ENCODE measurements at regions not wholly inside any gene's neighbourhood (a gene's known extent, or its start where the extent isn't known, plus 50 kb on each side); places are given as distances from the start of the nearest gene placed in this dataset.

DNA sequence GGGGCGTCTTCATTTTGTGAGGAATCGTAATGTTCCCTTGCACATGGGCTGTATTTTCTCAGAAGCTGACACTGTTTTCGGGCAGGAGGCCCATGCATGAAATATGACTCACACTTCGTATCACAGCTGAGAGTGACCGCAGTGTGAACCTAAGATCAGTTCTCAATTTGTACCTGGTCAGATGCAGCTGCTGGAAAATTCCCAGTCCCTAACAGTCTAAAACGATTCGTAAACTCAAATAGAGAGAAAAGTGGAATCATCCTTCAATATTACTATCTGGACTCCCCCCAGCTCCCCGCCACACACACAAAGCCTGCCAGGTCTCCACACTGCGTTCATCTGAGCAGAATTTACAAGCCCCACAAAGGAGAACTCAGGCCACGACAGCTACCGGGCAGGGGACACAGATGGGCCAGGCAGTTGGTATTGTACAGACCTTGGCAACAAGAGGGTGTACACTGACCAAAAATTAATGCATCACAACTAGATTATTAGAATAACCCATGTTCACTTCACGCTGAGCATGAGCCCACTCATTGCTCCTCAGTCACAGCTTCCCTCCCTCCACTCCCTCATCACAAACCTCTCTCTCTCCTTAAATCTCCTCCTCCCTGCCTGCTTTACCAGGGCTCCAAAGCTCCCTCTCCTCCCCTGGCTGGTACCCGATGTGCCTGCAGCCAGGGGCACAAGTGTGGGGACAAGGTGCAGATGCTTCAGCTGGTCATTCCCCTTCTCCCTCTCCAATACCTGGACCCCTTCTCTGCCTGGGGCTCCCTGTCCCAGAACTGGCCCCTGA lies 488.4 kb downstream of the PREX1 start:
- no peak overlapping the region for H3K27ac Mint-ChIP-seq
- WGBS, 2 experiments (ENCODE audit: insufficient coverage in 1 of 2, insufficient read length in 1 of 2) = 91 to 94% methylated on average over 13 of the region's 13 CpGs

DNA sequence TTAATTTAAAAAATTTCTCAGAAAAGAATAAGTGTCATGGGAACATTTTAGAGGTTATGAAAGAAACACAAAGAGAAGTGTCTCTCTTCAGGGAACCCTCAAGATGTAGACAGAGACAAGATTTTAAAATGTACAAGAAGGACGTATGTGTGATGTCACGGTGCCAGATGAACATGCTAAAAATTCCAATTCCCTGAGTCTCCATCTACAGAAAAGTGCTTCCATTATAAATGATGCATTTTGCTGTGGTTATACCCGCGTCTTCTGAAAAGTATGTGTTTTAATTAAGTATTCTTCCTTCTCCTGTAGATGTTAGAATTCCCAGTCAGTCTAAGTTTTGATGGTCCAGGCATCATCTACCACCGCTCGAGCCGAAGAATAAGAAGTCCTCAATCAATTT lies 489.1 kb downstream of the PREX1 start:
- no peak overlapping the region for H3K27ac ChIP-seq (ENCODE audit: low read depth, low read length)

More for the DNA sequence above, 488.4 kb downstream of the PREX1 start:
- Histone ChIP-seq H3K27ac (ENCODE audit: low read depth, low read length) (no peak overlapping the region), H3K4me3 (ENCODE audit: low read length) (no peak overlapping the region), H3K9ac (ENCODE audit: extremely low read depth, low read length, poor library complexity, severe bottlenecking) (no peak overlapping the region), H3K36me3 (ENCODE audit: control insufficient read depth, insufficient read depth, low read length) (no peaks in the 10 kb centered on the region), H3K4me1 (ENCODE audit: control insufficient read depth, insufficient read depth, low read length) (no peaks in the 10 kb centered on the region), H3K27me3 (ENCODE audit: control insufficient read depth, insufficient read depth, low read length, poor library complexity, severe bottlenecking) (no peaks in the 10 kb centered on the region), H3K9me3 (ENCODE audit: control insufficient read depth, low read length) (no peaks in the 10 kb centered on the region)
- H3K4me3 Mint-ChIP-seq = no peak overlapping the region
- peaks cover 3% of the 10 kb centered on the region for H3K9me3 Mint-ChIP-seq
- H3K27me3 Mint-ChIP-seq (ENCODE audit: insufficient read depth) = no peaks in the 10 kb centered on the region
- H3K4me1 Mint-ChIP-seq = no peaks in the 10 kb centered on the region
- H3K36me3 Mint-ChIP-seq (ENCODE audit: low read depth) = no peaks in the 10 kb centered on the region
- TF ChIP-seq, protein P1, sequence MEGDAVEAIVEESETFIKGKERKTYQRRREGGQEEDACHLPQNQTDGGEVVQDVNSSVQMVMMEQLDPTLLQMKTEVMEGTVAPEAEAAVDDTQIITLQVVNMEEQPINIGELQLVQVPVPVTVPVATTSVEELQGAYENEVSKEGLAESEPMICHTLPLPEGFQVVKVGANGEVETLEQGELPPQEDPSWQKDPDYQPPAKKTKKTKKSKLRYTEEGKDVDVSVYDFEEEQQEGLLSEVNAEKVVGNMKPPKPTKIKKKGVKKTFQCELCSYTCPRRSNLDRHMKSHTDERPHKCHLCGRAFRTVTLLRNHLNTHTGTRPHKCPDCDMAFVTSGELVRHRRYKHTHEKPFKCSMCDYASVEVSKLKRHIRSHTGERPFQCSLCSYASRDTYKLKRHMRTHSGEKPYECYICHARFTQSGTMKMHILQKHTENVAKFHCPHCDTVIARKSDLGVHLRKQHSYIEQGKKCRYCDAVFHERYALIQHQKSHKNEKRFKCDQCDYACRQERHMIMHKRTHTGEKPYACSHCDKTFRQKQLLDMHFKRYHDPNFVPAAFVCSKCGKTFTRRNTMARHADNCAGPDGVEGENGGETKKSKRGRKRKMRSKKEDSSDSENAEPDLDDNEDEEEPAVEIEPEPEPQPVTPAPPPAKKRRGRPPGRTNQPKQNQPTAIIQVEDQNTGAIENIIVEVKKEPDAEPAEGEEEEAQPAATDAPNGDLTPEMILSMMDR (conservative IDR thresholded peaks at IDR 0.05) = no peak
- no peak for DNase-seq

DNA sequence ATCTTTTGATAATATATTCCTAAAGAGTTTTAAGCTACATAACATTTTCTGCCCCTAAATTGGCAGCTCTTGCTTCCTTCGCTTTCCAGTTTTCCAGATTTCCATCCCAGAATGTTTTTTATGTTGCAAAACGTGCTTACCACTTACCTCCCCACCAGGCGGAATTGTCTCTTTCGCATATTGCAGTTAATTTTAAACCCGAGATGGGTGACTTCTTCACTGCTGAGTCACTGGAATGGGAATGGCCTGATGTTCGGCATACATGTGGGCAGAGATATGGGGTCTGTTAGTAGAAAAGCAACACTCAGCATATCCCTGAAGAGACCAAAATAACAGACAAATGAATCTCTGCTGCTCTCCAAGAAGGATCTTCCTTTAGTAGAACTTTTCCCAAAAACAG lies 491.2 kb downstream of the PREX1 start:
- Histone ChIP-seq H3K27ac (ENCODE audit: low read depth, low read length) (no peak overlapping the region), H3K4me3 (ENCODE audit: low read length) (no peak overlapping the region), H3K9ac (ENCODE audit: extremely low read depth, low read length, poor library complexity, severe bottlenecking) (no peak overlapping the region), H3K27me3 (ENCODE audit: control insufficient read depth, insufficient read depth, low read length, poor library complexity, severe bottlenecking) (no peaks in the 10 kb centered on the region), H3K36me3 (ENCODE audit: control insufficient read depth, insufficient read depth, low read length) (no peaks in the 10 kb centered on the region), H3K9me3 (ENCODE audit: control insufficient read depth, low read length) (no peaks in the 10 kb centered on the region), H3K4me1 (ENCODE audit: control insufficient read depth, insufficient read depth, low read length) (no peaks in the 10 kb centered on the region)
- Mint-ChIP-seq H3K4me3 (no peak overlapping the region), H3K27me3 (ENCODE audit: insufficient read depth) (no peaks in the 10 kb centered on the region), H3K9me3 (peaks cover 3% of the 10 kb centered on the region), H3K4me1 (no peaks in the 10 kb centered on the region), H3K27ac (no peak overlapping the region), H3K36me3 (ENCODE audit: low read depth) (no peaks in the 10 kb centered on the region)
- 82 to 85% methylated on average over 5 to 6 of the region's 6 CpGs for WGBS, 2 experiments (ENCODE audit: insufficient coverage in 1 of 2, insufficient read length in 1 of 2)
- no peak for DNase-seq
- TF ChIP-seq, protein P1 (conservative IDR thresholded peaks at IDR 0.05) = no peak

More for the DNA sequence above, 489.1 kb downstream of the PREX1 start:
- no peaks in the 10 kb centered on the region for H3K4me1 ChIP-seq (ENCODE audit: control insufficient read depth, insufficient read depth, low read length)
- H3K4me3 ChIP-seq (ENCODE audit: low read length) = no peak overlapping the region
- no peaks in the 10 kb centered on the region for H3K36me3 Mint-ChIP-seq (ENCODE audit: low read depth)
- TF ChIP-seq, protein P1 (conservative IDR thresholded peaks at IDR 0.05) = no peak
- no peaks in the 10 kb centered on the region for H3K27me3 Mint-ChIP-seq (ENCODE audit: insufficient read depth)
- DNase-seq = no peak
- H3K9ac ChIP-seq (ENCODE audit: extremely low read depth, low read length, poor library complexity, severe bottlenecking) = no peak overlapping the region
- no peaks in the 10 kb centered on the region for H3K27me3 ChIP-seq (ENCODE audit: control insufficient read depth, insufficient read depth, low read length, poor library complexity, severe bottlenecking)
- 93% methylated on average over 7 of the region's 7 CpGs for WGBS, 2 experiments (ENCODE audit: insufficient coverage in 1 of 2, insufficient read length in 1 of 2)
- no peak overlapping the region for H3K27ac Mint-ChIP-seq
- H3K9me3 Mint-ChIP-seq = peaks cover 3% of the 10 kb centered on the region
- no peaks in the 10 kb centered on the region for H3K4me1 Mint-ChIP-seq
- H3K36me3 ChIP-seq (ENCODE audit: control insufficient read depth, insufficient read depth, low read length) = no peaks in the 10 kb centered on the region
- no peak overlapping the region for H3K4me3 Mint-ChIP-seq
- H3K9me3 ChIP-seq (ENCODE audit: control insufficient read depth, low read length) = no peaks in the 10 kb centered on the region
